Endothelial cell of hepatic sinusoid (primary cell): ENCODE measurements at regions not wholly inside any gene's neighbourhood (a gene's known extent, or its start where the extent isn't known, plus 50 kb on each side); places are given as distances from the start of the nearest gene placed in this dataset.
"Not testable (repeated sequence)": the region's sequence is repeated elsewhere in the genome, so short reads cannot be mapped to it uniquely, and the experiment has no call there.

Experiments used
- in situ Hi-C: cut with HindIII; loops from 2 replicates; pipeline ENCODE4 v1.10.0; 2017; ENCODE audit warnings: low sequenced_read_pairs

- in situ Hi-C loops = no loop called here
These were observed 391.8 kb upstream of the CRIM1 start for GRCh38 chr2:35963824-35964223.

GRCh38 chr2:35963357-35963756 lies 392.2 kb upstream of the CRIM1 start:
- in situ Hi-C loops = no loop called here

- in situ Hi-C loops = no loop called here
These were observed 392.9 kb upstream of the CRIM1 start for GRCh38 chr2:35962585-35963146.

- in situ Hi-C loops = no loop called here
These were observed 395.0 kb upstream of the CRIM1 start for GRCh38 chr2:35960596-35960995.

GRCh38 chr2:35957053-35957452 lies 398.5 kb upstream of the CRIM1 start:
- in situ Hi-C loops = not testable (repeated sequence)

GRCh38 chr2:35946478-35946877 lies 409.1 kb upstream of the CRIM1 start:
- in situ Hi-C loops = no loop called here

GRCh38 chr2:35938838-35939237 lies 416.7 kb upstream of the CRIM1 start:
- in situ Hi-C loops = no loop called here

GRCh38 chr2:35933031-35933430 lies 422.5 kb upstream of the CRIM1 start:
- in situ Hi-C loops = no loop called here

- in situ Hi-C loops = no loop called here
These were observed 423.2 kb upstream of the CRIM1 start for GRCh38 chr2:35932276-35932963.

GRCh38 chr2:35931626-35932025 lies 424.0 kb upstream of the CRIM1 start:
- in situ Hi-C loops = no loop called here

GRCh38 chr2:35931115-35931514 lies 424.5 kb upstream of the CRIM1 start:
- in situ Hi-C loops = no loop called here

- in situ Hi-C loops = no loop called here
These were observed 426.0 kb upstream of the CRIM1 start for GRCh38 chr2:35929551-35929950.

GRCh38 chr2:35920061-35920460 lies 435.5 kb upstream of the CRIM1 start:
- in situ Hi-C loops = no loop called here

- in situ Hi-C loops = no loop called here
These were observed 440.3 kb upstream of the CRIM1 start for GRCh38 chr2:35915261-35915660.

GRCh38 chr2:35891936-35892335 lies 463.6 kb upstream of the CRIM1 start:
- in situ Hi-C loops = no loop called here

GRCh38 chr2:35891528-35891927 lies 464.1 kb upstream of the CRIM1 start:
- in situ Hi-C loops = no loop called here

- in situ Hi-C loops = no loop called here
These were observed 468.4 kb upstream of the CRIM1 start for GRCh38 chr2:35887146-35887545.

GRCh38 chr2:35873921-35874320 lies 481.7 kb upstream of the CRIM1 start:
- in situ Hi-C loops = no loop called here

GRCh38 chr2:35871672-35872071 lies 483.9 kb upstream of the CRIM1 start:
- in situ Hi-C loops = no loop called here

- in situ Hi-C loops = no loop called here
These were observed 484.9 kb upstream of the CRIM1 start for GRCh38 chr2:35870713-35871112.

- in situ Hi-C loops = no loop called here
These were observed 491.4 kb upstream of the CRIM1 start for GRCh38 chr2:35864141-35864540.

GRCh38 chr2:35858216-35858615 lies 497.4 kb upstream of the CRIM1 start:
- in situ Hi-C loops = no loop called here

- in situ Hi-C loops = no loop called here
These were observed 498.1 kb upstream of the CRIM1 start for GRCh38 chr2:35857498-35857897.
